Prostate gland (tissue), 2 donors: ENCODE measurements at regions not wholly inside any gene's neighbourhood (a gene's known extent, or its start where the extent isn't known, plus 50 kb on each side); places are given as distances from the start of the nearest gene placed in this dataset.
"Not testable (repeated sequence)": the region's sequence is repeated elsewhere in the genome, so short reads cannot be mapped to it uniquely, and the experiment has no call there.

Experiments used
- DNase-seq: peaks from one replicate; pipeline ENCODE4 v3.0.0-alpha.2; 2019; ENCODE audit warnings: low spot score
- H3K27ac ChIP-seq, 2 donors: fragments of 200-600 bp; sonication (generic); 2 replicates each; pipeline ENCODE4 v1.5.1; 2017 to 2019
- H3K27me3 ChIP-seq: fragments of 200-600 bp; sonication (generic); replicated peaks from 2 replicates; pipeline ENCODE4 v1.5.1; 2019; ENCODE audit not compliant: insufficient read depth
- H3K36me3 ChIP-seq, 2 donors: fragments of 200-600 bp; sonication (generic); 1 replicate in 1 of 2; 2 replicates in 1 of 2; pipeline versions ENCODE4 v1.5.1 to v1.8.1; 2017 to 2019
- H3K4me1 ChIP-seq: fragments of 200-600 bp; sonication (generic); replicated peaks from 2 replicates; pipeline ENCODE4 v1.5.1; 2019
- H3K4me3 ChIP-seq, 2 donors: fragments of 200-600 bp; sonication (generic); 2 replicates each; pipeline ENCODE4 v1.5.1; 2017 to 2019
- H3K9me3 ChIP-seq: fragments of 200-600 bp; sonication (generic); 2 replicates; pipeline ENCODE4 v1.5.1; 2017
- CTCF ChIP-seq, 4 experiments: fragments of 200-600 bp in 2 of 4; fragments of 450-650 bp in 2 of 4; sonication (generic) in 2 of 4; IDR thresholded peaks; 1 replicate in 3 of 4; 2 replicates in 1 of 4; pipeline ENCODE4 v1.5.1; 2016 to 2019; ENCODE audit warnings: antibody characterized with exemption in 4 of 4, mild to moderate bottlenecking in 2 of 4, moderate library complexity in 2 of 4
- POLR2A ChIP-seq: fragments of 450-650 bp; IDR thresholded peaks from one replicate; pipeline ENCODE4 v1.6.1; 2016; ENCODE audit warnings: antibody characterized with exemption, mild to moderate bottlenecking
- POLR2AphosphoS5 ChIP-seq: sonication (generic); formaldehyde crosslinking; IDR thresholded peaks from one replicate; pipeline ENCODE4 v1.6.1; 2017; ENCODE audit warnings: antibody characterized with exemption
- WGBS: methylation state at CpG from one replicate; pipeline ENCODE4 v1.1.5; 2018; 5-methylcytosine and 5-hydroxymethylcytosine counted together
- intact Hi-C: fragments of 100-400 bp; cut with DNase I; formaldehyde crosslinking; loops from one replicate; pipeline ENCODE4 v1.14.2; 2022

GRCh38 chr10:52491246-52491995 is 177.3 kb downstream of the DKK1 start:
- Histone ChIP-seq H3K4me3 (no peak overlapping the region), H3K27me3 (no peaks in the 10 kb centered on the region), H3K4me1 (no peaks in the 10 kb centered on the region), H3K9me3 (no peaks in the 10 kb centered on the region), H3K36me3 (no peaks in the 10 kb centered on the region), H3K27ac (no peak overlapping the region)
- TF ChIP-seq POLR2AphosphoS5 (no peak), POLR2A (no peak), CTCF (IDR thresholded peaks at IDR 0.05) (no peak)
- WGBS: 75% methylated on average over 6 of the region's 6 CpGs
- no peak for DNase-seq
- intact Hi-C loops: no loop called here

GRCh38 chr10:52499281-52499680 is 185.2 kb downstream of the DKK1 start:
- H3K9me3 ChIP-seq: no peaks in the 10 kb centered on the region
- no peaks in the 10 kb centered on the region for H3K36me3 ChIP-seq
- WGBS: 90% methylated on average over 7 of the region's 7 CpGs
- H3K27ac ChIP-seq: no peak overlapping the region
- DNase-seq: no peak
- TF ChIP-seq POLR2AphosphoS5: no peak
- TF ChIP-seq CTCF (IDR thresholded peaks at IDR 0.05): no peak
- no peaks in the 10 kb centered on the region for H3K4me1 ChIP-seq
- H3K27me3 ChIP-seq: no peaks in the 10 kb centered on the region
- H3K4me3 ChIP-seq: no peak overlapping the region
- intact Hi-C loops: no loop called here

- no peak for TF ChIP-seq CTCF (IDR thresholded peaks at IDR 0.05)
- WGBS: 79% methylated on average over 3 of the region's 3 CpGs
- Histone ChIP-seq H3K4me1 (no peaks in the 10 kb centered on the region), H3K4me3 (no peak overlapping the region), H3K27ac (no peak overlapping the region), H3K9me3 (no peaks in the 10 kb centered on the region), H3K27me3 (no peaks in the 10 kb centered on the region), H3K36me3 (no peaks in the 10 kb centered on the region)
- intact Hi-C loops: no loop called here
- no peak for DNase-seq
These were observed 186.4 kb downstream of the DKK1 start for GRCh38 chr10:52500476-52500875.

GRCh38 chr10:52502237-52502636 is 188.2 kb downstream of the DKK1 start:
- Histone ChIP-seq H3K4me3 (no peak overlapping the region), H3K27me3 (no peaks in the 10 kb centered on the region), H3K36me3 (no peaks in the 10 kb centered on the region), H3K9me3 (no peaks in the 10 kb centered on the region), H3K4me1 (no peaks in the 10 kb centered on the region), H3K27ac (no peak overlapping the region)
- no peak for DNase-seq
- intact Hi-C loops: no loop called here
- 35% methylated on average over 2 of the region's 2 CpGs for WGBS
- no peak for TF ChIP-seq POLR2AphosphoS5
- no peak for TF ChIP-seq CTCF (IDR thresholded peaks at IDR 0.05)
- TF ChIP-seq POLR2A: no peak

- H3K9me3 ChIP-seq, DNase-seq, H3K27ac ChIP-seq, intact Hi-C loops, H3K4me1 ChIP-seq, H3K36me3 ChIP-seq, H3K4me3 ChIP-seq, H3K27me3 ChIP-seq: not testable (repeated sequence)
- WGBS: 90% methylated on average over 7 of the region's 7 CpGs
These were observed 191.3 kb downstream of the DKK1 start for GRCh38 chr10:52505341-52505740.
